Loucy (cell line): ENCODE measurements at regions not wholly inside any gene's neighbourhood (a gene's known extent, or its start where the extent isn't known, plus 50 kb on each side); places are given as distances from the start of the nearest gene placed in this dataset.

Source experiments
- EZH2phosphoT487 ChIP-seq: fragments of 200-600 bp; IDR thresholded peaks from 2 replicates; pipeline ENCODE4 v1.6.1; 2018; ENCODE audit warnings: antibody characterized with exemption, mild to moderate bottlenecking, moderate library complexity, borderline replicate concordance
- TF ChIP-seq, protein P1 (sequence below): fragments of 200-600 bp; sonication (generic); conservative IDR thresholded peaks from 2 replicates; pipeline ENCODE4 v1.5.1; 2014; ENCODE audit warnings: mild to moderate bottlenecking, antibody characterized with exemption, low read length

DNA sequence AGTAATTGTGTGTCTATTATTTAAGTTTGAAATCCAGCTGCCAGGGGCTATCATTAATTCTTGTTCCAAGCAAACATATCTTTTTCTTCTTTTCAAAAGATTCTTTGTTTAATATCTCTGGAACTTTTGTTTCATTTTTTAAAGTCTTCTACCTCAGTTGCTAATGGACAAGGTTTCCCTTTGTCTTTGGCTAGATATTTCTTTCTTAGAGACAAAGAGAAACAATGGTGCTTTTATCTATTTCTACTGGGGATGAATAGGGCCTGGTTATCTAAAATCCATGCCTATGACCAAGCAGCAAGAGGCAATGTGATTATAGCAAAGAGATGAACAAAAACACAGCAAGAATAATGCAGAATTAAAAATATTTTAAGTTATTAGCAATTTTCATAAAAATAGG, 661.3 kb upstream of the KLF12 start:
- TF ChIP-seq, protein P1, sequence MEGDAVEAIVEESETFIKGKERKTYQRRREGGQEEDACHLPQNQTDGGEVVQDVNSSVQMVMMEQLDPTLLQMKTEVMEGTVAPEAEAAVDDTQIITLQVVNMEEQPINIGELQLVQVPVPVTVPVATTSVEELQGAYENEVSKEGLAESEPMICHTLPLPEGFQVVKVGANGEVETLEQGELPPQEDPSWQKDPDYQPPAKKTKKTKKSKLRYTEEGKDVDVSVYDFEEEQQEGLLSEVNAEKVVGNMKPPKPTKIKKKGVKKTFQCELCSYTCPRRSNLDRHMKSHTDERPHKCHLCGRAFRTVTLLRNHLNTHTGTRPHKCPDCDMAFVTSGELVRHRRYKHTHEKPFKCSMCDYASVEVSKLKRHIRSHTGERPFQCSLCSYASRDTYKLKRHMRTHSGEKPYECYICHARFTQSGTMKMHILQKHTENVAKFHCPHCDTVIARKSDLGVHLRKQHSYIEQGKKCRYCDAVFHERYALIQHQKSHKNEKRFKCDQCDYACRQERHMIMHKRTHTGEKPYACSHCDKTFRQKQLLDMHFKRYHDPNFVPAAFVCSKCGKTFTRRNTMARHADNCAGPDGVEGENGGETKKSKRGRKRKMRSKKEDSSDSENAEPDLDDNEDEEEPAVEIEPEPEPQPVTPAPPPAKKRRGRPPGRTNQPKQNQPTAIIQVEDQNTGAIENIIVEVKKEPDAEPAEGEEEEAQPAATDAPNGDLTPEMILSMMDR: no peak
- TF ChIP-seq EZH2phosphoT487: no peak
